ENCODE measurements at regions not wholly inside any gene's neighbourhood (a gene's known extent, or its start where the extent isn't known, plus 50 kb on each side); places are given as distances from the start of the nearest gene placed in this dataset.

DNA sequence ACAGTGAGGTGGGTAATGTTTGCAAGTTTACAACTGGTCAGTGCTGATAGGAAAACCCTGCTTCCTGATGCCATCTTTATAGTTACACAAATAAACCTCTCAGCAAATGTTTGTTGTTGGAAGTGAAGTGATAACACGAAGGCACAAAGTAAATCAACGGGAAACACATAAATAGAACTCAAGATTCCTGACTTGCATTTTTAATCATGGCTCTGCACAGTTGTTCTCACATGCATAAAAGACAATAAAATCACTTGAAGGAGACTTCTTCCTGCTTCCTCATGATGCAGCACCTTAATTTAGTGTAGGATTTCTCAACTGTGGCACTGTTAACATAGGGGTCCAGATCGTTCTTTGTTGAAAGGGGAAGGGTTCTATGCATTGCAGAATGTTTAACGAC, 907.7 kb downstream of the RAB28 start:
- Histone ChIP-seq H3K4me2 (ENCODE audit: insufficient read depth, low read length) (no peak overlapping the region), H3K36me3 (ENCODE audit: control insufficient read depth, insufficient read depth, low read length) (no peaks in the 10 kb centered on the region), H3K27me3 (ENCODE audit: control insufficient read depth in 2 of 2, insufficient read depth in 2 of 2, low read length in 2 of 2) (no peaks in the 10 kb centered on the region), H2AFZ (ENCODE audit: low read depth, low read length) (no peak overlapping the region), H3K4me3 (no peak overlapping the region), H3K27ac (ENCODE audit: extremely low read depth, low read depth, low read length) (no peak overlapping the region), H3K79me2 (ENCODE audit: control insufficient read depth, insufficient read depth, low read length) (no peaks in the 10 kb centered on the region), H3K9me1 (ENCODE audit: control insufficient read depth, insufficient read depth, low read length) (no peaks in the 10 kb centered on the region), H3K9ac (ENCODE audit: insufficient read depth in 1 of 2, low read depth in 2 of 2, low read length in 2 of 2) (no peak overlapping the region), H4K20me1 (replicated peaks; ENCODE audit: control insufficient read depth, insufficient read depth, low read length) (no peaks in the 10 kb centered on the region), H3K4me1 (replicated peaks in 1 of 2; ENCODE audit: control insufficient read depth in 2 of 2, insufficient read depth in 2 of 2, low read length in 2 of 2) (no peaks in the 10 kb centered on the region), H3K9me3 (replicated peaks; ENCODE audit: control insufficient read depth, insufficient read depth, low read depth, low read length) (0 out of 2 replicates have a peak, but pooled peaks cover 1% of the 10 kb centered on the region)
- ChIA-PET POLR2A (interaction anchor here (0.7 kb wide), 1 partner anchor 898 kb away, joined by 5 read pairs; no protein-coding TSS in a partner anchor), CTCF (ENCODE audit: low intra/inter-chr PET ratio) (no interaction called here)
- 0% methylated on average over 4 of the region's 4 CpGs for WGBS (ENCODE audit: insufficient coverage, low coverage, missing lambda C conversion rate)
- no peak for FAIRE-seq
- TF ChIP-seq ILF3 (IDR thresholded peaks at IDR 0.05; ENCODE audit: borderline replicate concordance) (no peak), EWSR1 (IDR thresholded peaks at IDR 0.05; ENCODE audit: borderline replicate concordance, low read depth, partially characterized antibody) (no peak), GABPA (tag; conservative IDR thresholded peaks at IDR 0.05; ENCODE audit: low read depth) (no peak), JUN (IDR thresholded peaks at IDR 0.05; ENCODE audit: borderline replicate concordance, low read depth, low read length) (no peak), JUN (CRISPR knock-in tag; IDR thresholded peaks at IDR 0.05; ENCODE audit: borderline replicate concordance) (no peak), CBX1 (IDR thresholded peaks at IDR 0.05; ENCODE audit: low read depth) (no peak), RNF2 (IDR thresholded peaks at IDR 0.05) (no peak), ZNF830 (CRISPR knock-in tag; IDR thresholded peaks at IDR 0.05) (no peak)
- TF ChIP-seq, protein P1, sequence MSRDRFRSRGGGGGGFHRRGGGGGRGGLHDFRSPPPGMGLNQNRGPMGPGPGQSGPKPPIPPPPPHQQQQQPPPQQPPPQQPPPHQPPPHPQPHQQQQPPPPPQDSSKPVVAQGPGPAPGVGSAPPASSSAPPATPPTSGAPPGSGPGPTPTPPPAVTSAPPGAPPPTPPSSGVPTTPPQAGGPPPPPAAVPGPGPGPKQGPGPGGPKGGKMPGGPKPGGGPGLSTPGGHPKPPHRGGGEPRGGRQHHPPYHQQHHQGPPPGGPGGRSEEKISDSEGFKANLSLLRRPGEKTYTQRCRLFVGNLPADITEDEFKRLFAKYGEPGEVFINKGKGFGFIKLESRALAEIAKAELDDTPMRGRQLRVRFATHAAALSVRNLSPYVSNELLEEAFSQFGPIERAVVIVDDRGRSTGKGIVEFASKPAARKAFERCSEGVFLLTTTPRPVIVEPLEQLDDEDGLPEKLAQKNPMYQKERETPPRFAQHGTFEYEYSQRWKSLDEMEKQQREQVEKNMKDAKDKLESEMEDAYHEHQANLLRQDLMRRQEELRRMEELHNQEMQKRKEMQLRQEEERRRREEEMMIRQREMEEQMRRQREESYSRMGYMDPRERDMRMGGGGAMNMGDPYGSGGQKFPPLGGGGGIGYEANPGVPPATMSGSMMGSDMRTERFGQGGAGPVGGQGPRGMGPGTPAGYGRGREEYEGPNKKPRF (IDR thresholded peaks at IDR 0.05; ENCODE audit: low read depth, low read length): no peak
- TF ChIP-seq, protein P2, sequence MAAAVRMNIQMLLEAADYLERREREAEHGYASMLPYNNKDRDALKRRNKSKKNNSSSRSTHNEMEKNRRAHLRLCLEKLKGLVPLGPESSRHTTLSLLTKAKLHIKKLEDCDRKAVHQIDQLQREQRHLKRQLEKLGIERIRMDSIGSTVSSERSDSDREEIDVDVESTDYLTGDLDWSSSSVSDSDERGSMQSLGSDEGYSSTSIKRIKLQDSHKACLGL (CRISPR knock-in tag; IDR thresholded peaks at IDR 0.05; ENCODE audit: borderline replicate concordance, poor library complexity, severe bottlenecking): no peak
- TF ChIP-seq, protein P3, sequence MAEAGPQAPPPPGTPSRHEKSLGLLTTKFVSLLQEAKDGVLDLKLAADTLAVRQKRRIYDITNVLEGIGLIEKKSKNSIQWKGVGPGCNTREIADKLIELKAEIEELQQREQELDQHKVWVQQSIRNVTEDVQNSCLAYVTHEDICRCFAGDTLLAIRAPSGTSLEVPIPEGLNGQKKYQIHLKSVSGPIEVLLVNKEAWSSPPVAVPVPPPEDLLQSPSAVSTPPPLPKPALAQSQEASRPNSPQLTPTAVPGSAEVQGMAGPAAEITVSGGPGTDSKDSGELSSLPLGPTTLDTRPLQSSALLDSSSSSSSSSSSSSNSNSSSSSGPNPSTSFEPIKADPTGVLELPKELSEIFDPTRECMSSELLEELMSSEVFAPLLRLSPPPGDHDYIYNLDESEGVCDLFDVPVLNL (CRISPR knock-in tag; IDR thresholded peaks at IDR 0.05; ENCODE audit: low read depth): no peak
- no peak for ATAC-seq
- DNase-seq (ENCODE audit: extremely low read depth in 1 of 4, low spot score in 3 of 4): no peak
- in situ Hi-C loops (cut with MboI) (no loop called here), intact Hi-C loops (cut with micrococcal nuclease) (no loop called here)
- BruUV-seq (replicated peaks): no TSS peak

Measured in K562 (cell line).